ENCODE measurements at regions not wholly inside any gene's neighbourhood (a gene's known extent, or its start where the extent isn't known, plus 50 kb on each side); places are given as distances from the start of the nearest gene placed in this dataset.

- no peak for TF ChIP-seq USF1 (IDR thresholded peaks at IDR 0.05; ENCODE audit: borderline replicate concordance, low read depth)
Observed at GRCh38 chr2:6771634-6772611, 93.8 kb downstream of the CMPK2 start (continued).

- H3F3A ChIP-seq (replicated peaks; ENCODE audit: insufficient read depth) = no peaks in the 10 kb centered on the region
- H2AFZ ChIP-seq (ENCODE audit: low read depth) = peak overlapping the region; percentile 61
- peak; percentile 91 for DNase-seq
- H3K9ac ChIP-seq = no peak overlapping the region
- H3K79me2 ChIP-seq (ENCODE audit: insufficient read depth) = no peaks in the 10 kb centered on the region
- H3K27ac ChIP-seq (ENCODE audit: low read depth in 2 of 2, low read length in 1 of 2) = no peak overlapping the region
- 11% methylated on average over 29 of the region's 29 CpGs for WGBS (ENCODE audit: low lambda C conversion rate)
- POLR2A ChIA-PET = no interaction called here
- no peaks in the 10 kb centered on the region for H3K36me3 ChIP-seq (replicated peaks in 1 of 2; ENCODE audit: control insufficient read depth in 1 of 2, insufficient read depth in 2 of 2, low read length in 1 of 2)
- H3K9me2 ChIP-seq = no peaks in the 10 kb centered on the region
- no peaks in the 10 kb centered on the region for H4K20me1 ChIP-seq (ENCODE audit: insufficient read depth)
- CTCF ChIA-PET = interaction anchor here (0.5 to 3.6 kb wide), 64 partner anchors 9 to 1793 kb away, joined by 3 to 39 read pairs (median 4); partner anchors contain the start of genes CMPK2 and SOX11
- peaks cover 0 to 9% of the 10 kb centered on the region in 2 experiments; a peak in 1 of 4 replicates for H3K4me1 ChIP-seq (ENCODE audit: control insufficient read depth in 1 of 2, insufficient read depth in 2 of 2, low read depth in 1 of 2, low read length in 1 of 2)
- H3K4me3 ChIP-seq (ENCODE audit: low read depth in 2 of 2, low read length in 1 of 2) = peak overlapping the region; percentile 27 to 46; a peak in 2 of 4 replicates
- H3K9me3 ChIP-seq = no peaks in the 10 kb centered on the region; the same call in 1 of the 2 replicates
- no peaks in the 10 kb centered on the region for H3K27me3 ChIP-seq (ENCODE audit: insufficient read depth)
- peak overlapping the region; percentile 68 for H3K4me2 ChIP-seq
- TF ChIP-seq REST (IDR thresholded peaks at IDR 0.05; ENCODE audit: low read depth, low read length) = no peak
- TF ChIP-seq GABPA (IDR thresholded peaks at IDR 0.05; ENCODE audit: low read depth) = no peak
- no peak for TF ChIP-seq ZBTB33 (IDR thresholded peaks at IDR 0.05; ENCODE audit: borderline replicate concordance, low read depth)
- 0 out of 2 replicates have a peak, but pooled peaks have one; percentile 18 for TF ChIP-seq NFIC (IDR thresholded peaks at IDR 0.05; ENCODE audit: borderline replicate concordance)
- no peak; the same call in 1 of the 2 replicates for TF ChIP-seq MXI1 (IDR thresholded peaks at IDR 0.05; ENCODE audit: low read depth, low read length)
- TF ChIP-seq MEF2A (IDR thresholded peaks at IDR 0.05; ENCODE audit: borderline replicate concordance, low read depth) = no peak
- no peak for TF ChIP-seq FOSL2 (IDR thresholded peaks at IDR 0.05; ENCODE audit: borderline replicate concordance, low read depth)
- no peak for TF ChIP-seq USF2 (IDR thresholded peaks at IDR 0.05; ENCODE audit: borderline replicate concordance, low read depth, low read length)
- TF ChIP-seq RFX5 (IDR thresholded peaks at IDR 0.05; ENCODE audit: low read length) = no peak
- TF ChIP-seq SIN3A (IDR thresholded peaks at IDR 0.05; ENCODE audit: borderline replicate concordance, low read depth, low read length) = no peak
- peak; percentile 100 for TF ChIP-seq CTCF (IDR thresholded peaks at IDR 0.05)
- no peak for TF ChIP-seq CHD2 (IDR thresholded peaks at IDR 0.05; ENCODE audit: low read length, partially characterized antibody)
- no peak for TF ChIP-seq USF1 (IDR thresholded peaks at IDR 0.05; ENCODE audit: borderline replicate concordance, low read depth)
- TF ChIP-seq TAF1 (IDR thresholded peaks at IDR 0.05; ENCODE audit: borderline replicate concordance, low read depth, low read length) = no peak
- no peak for TF ChIP-seq GATA2 (CRISPR knock-in tag; IDR thresholded peaks at IDR 0.05)
- TF ChIP-seq FOXJ3 (CRISPR knock-in tag; IDR thresholded peaks at IDR 0.05) = no peak
Observed at GRCh38 chr2:6773007-6773693, 92.6 kb downstream of the CMPK2 start.

All from SK-N-SH (cell line).